ENCODE measurements at regions not wholly inside any gene's neighbourhood (a gene's known extent, or its start where the extent isn't known, plus 50 kb on each side); places are given as distances from the start of the nearest gene placed in this dataset.
A peak's percentile ranks its signal among the peaks of the same experiment; 100 is the strongest.
"Not testable (repeated sequence)": the region's sequence is repeated elsewhere in the genome, so short reads cannot be mapped to it uniquely, and the experiment has no call there.

- not testable (repeated sequence) for H3K9me3 ChIP-seq (ENCODE audit: control insufficient read depth, insufficient read depth, low read length); DNase-seq (ENCODE audit: low read depth in 4 of 6, low spot score in 6 of 6); H3K4me3 ChIP-seq (ENCODE audit: low read depth, low read length); H3K27ac ChIP-seq (ENCODE audit: low read depth, low read length); H3K36me3 ChIP-seq (ENCODE audit: control insufficient read depth, insufficient read depth, low read length); H3K4me1 ChIP-seq (ENCODE audit: control insufficient read depth, insufficient read depth, low read length); H3K27me3 ChIP-seq (ENCODE audit: control insufficient read depth, insufficient read depth, low read length)
- 96% methylated on average over 5 of the region's 10 CpGs for WGBS (ENCODE audit: insufficient coverage)
Observed at GRCh38 chr7:69215516-69215915, 382.8 kb upstream of the AUTS2 start.

- Histone ChIP-seq H3K4me1 (ENCODE audit: control insufficient read depth, insufficient read depth, low read length) (no peaks in the 10 kb centered on the region), H3K9me3 (ENCODE audit: control insufficient read depth, insufficient read depth, low read length) (peaks cover 3% of the 10 kb centered on the region), H3K36me3 (ENCODE audit: control insufficient read depth, insufficient read depth, low read length) (no peaks in the 10 kb centered on the region), H3K27ac (ENCODE audit: low read depth, low read length) (no peak overlapping the region), H3K27me3 (ENCODE audit: control insufficient read depth, insufficient read depth, low read length) (no peaks in the 10 kb centered on the region), H3K4me3 (ENCODE audit: low read depth, low read length) (no peak overlapping the region)
- DNase-seq (ENCODE audit: low read depth in 4 of 6, low spot score in 6 of 6): peak in 2 of 6 donors; percentile 41 to 70
- WGBS (ENCODE audit: insufficient coverage): 80% methylated on average over 14 of the region's 18 CpGs
Observed at GRCh38 chr7:69217516-69218350, 380.5 kb upstream of the AUTS2 start.

DNA sequence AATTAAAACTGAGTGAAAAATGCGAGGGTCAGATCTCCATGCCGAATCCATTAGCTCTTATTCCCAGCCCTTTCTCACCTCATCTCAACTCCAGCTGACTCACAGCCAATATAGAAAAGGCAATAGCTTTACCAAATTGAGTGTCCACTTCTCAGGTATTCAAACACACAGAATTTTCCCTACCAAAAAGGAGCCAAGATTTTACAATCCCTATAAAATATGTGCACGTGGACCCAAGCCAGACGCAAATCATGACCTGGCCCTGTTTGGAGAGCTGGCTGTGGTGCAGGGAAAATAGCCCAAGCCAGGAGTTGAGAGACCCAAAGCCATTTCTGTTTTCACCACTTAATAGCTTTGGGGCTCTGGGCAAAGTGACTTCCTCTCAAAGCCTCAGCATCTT lies 379.7 kb upstream of the AUTS2 start:
- Histone ChIP-seq H3K36me3 (ENCODE audit: control insufficient read depth, insufficient read depth, low read length) (no peaks in the 10 kb centered on the region), H3K4me3 (ENCODE audit: low read depth, low read length) (no peak overlapping the region), H3K9me3 (ENCODE audit: control insufficient read depth, insufficient read depth, low read length) (peaks cover 3% of the 10 kb centered on the region), H3K4me1 (ENCODE audit: control insufficient read depth, insufficient read depth, low read length) (no peaks in the 10 kb centered on the region), H3K27me3 (ENCODE audit: control insufficient read depth, insufficient read depth, low read length) (no peaks in the 10 kb centered on the region), H3K27ac (ENCODE audit: low read depth, low read length) (no peak overlapping the region)
- 100% methylated on average over 1 of the region's 4 CpGs for WGBS (ENCODE audit: insufficient coverage)
- no peak for DNase-seq (ENCODE audit: low read depth in 4 of 6, low spot score in 6 of 6)

DNA sequence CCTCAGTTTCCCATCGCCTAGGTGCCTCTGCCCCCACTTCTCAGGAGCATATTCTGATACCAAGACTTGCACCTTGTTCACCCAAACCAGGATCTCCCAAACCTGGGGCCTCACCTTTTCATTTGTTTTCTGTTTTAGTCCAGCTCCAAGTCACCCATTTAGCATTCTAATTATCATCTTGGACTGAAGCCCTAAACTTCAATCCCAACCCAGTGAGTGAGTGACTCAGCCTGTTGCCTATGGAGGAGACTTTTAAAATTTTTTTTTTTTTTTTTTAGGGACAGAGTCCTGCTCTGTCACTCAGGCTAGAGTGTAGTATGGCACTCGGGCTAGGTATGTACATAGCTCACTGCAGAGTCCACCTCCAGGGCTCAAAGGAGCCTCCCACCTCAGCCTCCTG lies 378.9 kb upstream of the AUTS2 start:
- DNase-seq (ENCODE audit: low read depth in 4 of 6, low spot score in 6 of 6): no peak
- Histone ChIP-seq H3K4me3 (ENCODE audit: low read depth, low read length) (no peak overlapping the region), H3K27ac (ENCODE audit: low read depth, low read length) (no peak overlapping the region), H3K27me3 (ENCODE audit: control insufficient read depth, insufficient read depth, low read length) (no peaks in the 10 kb centered on the region), H3K9me3 (ENCODE audit: control insufficient read depth, insufficient read depth, low read length) (peaks cover 3% of the 10 kb centered on the region), H3K36me3 (ENCODE audit: control insufficient read depth, insufficient read depth, low read length) (no peaks in the 10 kb centered on the region), H3K4me1 (ENCODE audit: control insufficient read depth, insufficient read depth, low read length) (peaks cover 5% of the 10 kb centered on the region)
- 90% methylated on average over 2 of the region's 2 CpGs for WGBS (ENCODE audit: insufficient coverage)

DNA sequence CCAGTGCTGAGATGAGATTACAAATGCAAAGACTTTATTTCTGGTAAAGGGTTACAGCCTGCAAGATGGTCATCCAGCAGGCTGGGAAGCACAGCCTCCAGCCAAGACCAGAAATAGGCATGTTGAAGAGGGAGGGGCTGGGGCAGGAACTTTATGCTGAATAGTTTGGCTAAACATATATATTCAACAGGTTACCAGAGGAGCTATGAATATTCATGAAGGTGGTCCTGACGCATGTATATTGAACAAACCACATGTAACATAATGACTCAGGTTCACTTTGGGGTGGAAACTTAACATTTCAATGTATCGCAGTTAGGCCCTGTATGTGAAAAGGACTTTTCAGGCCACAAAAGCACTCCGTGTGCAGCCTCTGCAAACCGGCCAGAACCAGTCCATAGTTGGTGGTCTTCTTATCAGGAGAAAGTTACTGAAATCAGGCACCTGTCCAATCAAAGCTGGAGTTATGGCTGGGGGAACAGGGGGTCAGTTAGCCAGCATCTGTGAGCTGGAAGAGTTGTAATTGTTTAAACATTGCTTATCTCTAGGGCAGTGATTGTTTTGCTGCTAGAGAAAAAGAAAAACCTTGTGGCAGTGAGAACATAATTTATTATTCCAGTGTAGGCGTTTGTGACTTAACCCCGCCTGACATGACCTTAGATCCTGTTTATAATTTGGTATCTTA lies 372.9 kb upstream of the AUTS2 start:
- H3K27ac ChIP-seq (ENCODE audit: low read depth, low read length): no peak overlapping the region
- 87% methylated on average over 3 of the region's 6 CpGs for WGBS (ENCODE audit: insufficient coverage)
- H3K4me1 ChIP-seq (ENCODE audit: control insufficient read depth, insufficient read depth, low read length): peaks cover 8% of the 10 kb centered on the region
- H3K9me3 ChIP-seq (ENCODE audit: control insufficient read depth, insufficient read depth, low read length): no peaks in the 10 kb centered on the region
- H3K4me3 ChIP-seq (ENCODE audit: low read depth, low read length): no peak overlapping the region
- no peaks in the 10 kb centered on the region for H3K36me3 ChIP-seq (ENCODE audit: control insufficient read depth, insufficient read depth, low read length)
- no peak for DNase-seq (ENCODE audit: low read depth in 4 of 6, low spot score in 6 of 6)
- H3K27me3 ChIP-seq (ENCODE audit: control insufficient read depth, insufficient read depth, low read length): no peaks in the 10 kb centered on the region

DNA sequence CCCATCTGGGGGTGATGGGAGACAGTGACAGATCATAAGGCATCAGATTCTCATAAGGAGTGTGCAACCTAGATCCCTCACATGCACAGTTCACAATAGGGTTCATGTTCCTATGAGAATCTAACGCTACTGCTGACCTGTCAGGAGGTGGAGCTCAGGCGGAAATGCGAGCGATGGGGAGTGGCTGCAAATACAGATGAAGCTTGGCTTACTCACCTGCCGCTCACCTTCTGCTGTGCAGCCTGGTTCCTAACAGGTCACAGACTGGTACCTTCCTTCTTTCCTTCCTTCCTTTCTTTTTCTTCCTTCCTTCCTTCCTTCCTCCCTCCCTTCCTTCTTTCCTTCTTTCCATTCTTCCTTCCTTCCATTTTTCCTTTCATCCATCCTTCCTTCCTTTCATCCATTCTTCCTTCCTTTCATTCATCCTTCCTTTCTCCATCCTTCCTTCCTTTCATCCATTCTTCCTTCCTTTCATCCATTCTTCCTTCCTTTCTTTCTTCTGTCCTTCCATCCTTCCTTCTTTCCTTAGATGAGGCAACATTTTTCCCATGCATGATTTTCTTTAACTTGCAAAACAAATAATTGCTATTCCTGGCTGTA lies 370.0 kb upstream of the AUTS2 start:
- no peak for DNase-seq (ENCODE audit: low read depth in 4 of 6, low spot score in 6 of 6)
- Histone ChIP-seq H3K27me3 (ENCODE audit: control insufficient read depth, insufficient read depth, low read length) (peaks cover 14% of the 10 kb centered on the region), H3K9me3 (ENCODE audit: control insufficient read depth, insufficient read depth, low read length) (no peaks in the 10 kb centered on the region), H3K36me3 (ENCODE audit: control insufficient read depth, insufficient read depth, low read length) (no peaks in the 10 kb centered on the region), H3K4me3 (ENCODE audit: low read depth, low read length) (no peak overlapping the region), H3K4me1 (ENCODE audit: control insufficient read depth, insufficient read depth, low read length) (peaks cover 12% of the 10 kb centered on the region), H3K27ac (ENCODE audit: low read depth, low read length) (no peak overlapping the region)
- 78% methylated on average over 5 of the region's 5 CpGs for WGBS (ENCODE audit: insufficient coverage)

DNA sequence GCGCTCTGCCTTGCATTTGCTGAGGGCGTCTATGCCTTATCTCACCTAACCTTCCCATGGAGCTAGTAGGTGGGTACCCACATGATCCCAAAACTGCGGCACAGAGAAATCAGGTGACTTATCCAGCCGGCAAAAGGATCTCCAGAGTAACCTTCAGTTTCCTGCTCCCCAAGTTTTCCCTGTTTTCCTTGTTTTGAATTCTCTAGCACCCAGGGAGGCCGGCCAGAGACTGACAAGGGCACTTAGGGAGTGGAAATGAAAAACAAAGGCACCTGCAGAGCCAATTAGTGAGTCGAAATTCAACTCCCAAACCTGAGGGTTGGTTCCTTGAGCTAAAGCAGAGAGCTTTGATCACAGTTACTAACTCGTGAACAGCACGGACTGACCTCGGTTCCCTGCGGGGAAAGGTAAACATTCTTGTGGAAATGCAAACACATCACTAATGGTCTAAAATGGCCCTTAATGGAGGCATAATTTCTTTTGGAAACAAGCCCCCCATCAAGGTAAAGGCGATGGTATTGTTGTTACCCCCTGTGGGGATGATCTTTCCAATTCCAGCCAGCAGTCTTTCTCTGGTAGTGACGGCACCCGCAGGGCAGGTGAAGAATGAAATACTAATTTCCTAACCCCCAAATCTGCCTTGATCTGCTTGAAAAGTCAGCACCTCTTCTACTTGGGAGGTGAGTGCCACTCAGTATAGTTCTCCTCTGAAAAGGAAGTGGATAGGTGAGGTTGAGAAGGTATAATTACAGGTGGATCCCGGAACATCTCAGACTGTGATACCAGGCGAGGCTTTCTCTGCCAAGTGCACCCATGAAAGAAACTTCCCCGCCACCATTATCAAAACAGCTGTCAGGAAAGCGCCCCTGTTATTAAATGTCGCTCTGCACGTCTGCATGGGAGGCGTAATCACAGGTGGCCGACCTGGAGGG lies 365.6 kb upstream of the AUTS2 start:
- Histone ChIP-seq H3K4me3 (ENCODE audit: low read depth, low read length) (no peak overlapping the region), H3K36me3 (ENCODE audit: control insufficient read depth, insufficient read depth, low read length) (no peaks in the 10 kb centered on the region), H3K27ac (ENCODE audit: low read depth, low read length) (no peak overlapping the region), H3K9me3 (ENCODE audit: control insufficient read depth, insufficient read depth, low read length) (no peaks in the 10 kb centered on the region), H3K4me1 (ENCODE audit: control insufficient read depth, insufficient read depth, low read length) (peaks cover 4% of the 10 kb centered on the region), H3K27me3 (ENCODE audit: control insufficient read depth, insufficient read depth, low read length) (peaks cover 34% of the 10 kb centered on the region)
- WGBS (ENCODE audit: insufficient coverage): 27% methylated on average over 6 of the region's 21 CpGs
- peak in 1 of 6 donors; percentile 71 for DNase-seq (ENCODE audit: low read depth in 4 of 6, low spot score in 6 of 6)

- DNase-seq (ENCODE audit: low read depth in 4 of 6, low spot score in 6 of 6): no peak
- no peaks in the 10 kb centered on the region for H3K9me3 ChIP-seq (ENCODE audit: control insufficient read depth, insufficient read depth, low read length)
- H3K27me3 ChIP-seq (ENCODE audit: control insufficient read depth, insufficient read depth, low read length): peaks cover 27% of the 10 kb centered on the region
- peaks cover 1% of the 10 kb centered on the region for H3K4me1 ChIP-seq (ENCODE audit: control insufficient read depth, insufficient read depth, low read length)
- no peak overlapping the region for H3K27ac ChIP-seq (ENCODE audit: low read depth, low read length)
- no peak overlapping the region for H3K4me3 ChIP-seq (ENCODE audit: low read depth, low read length)
- 67% methylated on average over 1 of the region's 8 CpGs for WGBS (ENCODE audit: insufficient coverage)
- no peaks in the 10 kb centered on the region for H3K36me3 ChIP-seq (ENCODE audit: control insufficient read depth, insufficient read depth, low read length)
Observed at GRCh38 chr7:69237541-69237940, 360.7 kb upstream of the AUTS2 start.

GRCh38 chr7:69243016-69243415 lies 355.3 kb upstream of the AUTS2 start:
- Histone ChIP-seq H3K4me3 (ENCODE audit: low read depth, low read length) (no peak overlapping the region), H3K27me3 (ENCODE audit: control insufficient read depth, insufficient read depth, low read length) (no peaks in the 10 kb centered on the region), H3K4me1 (ENCODE audit: control insufficient read depth, insufficient read depth, low read length) (no peaks in the 10 kb centered on the region), H3K27ac (ENCODE audit: low read depth, low read length) (no peak overlapping the region), H3K9me3 (ENCODE audit: control insufficient read depth, insufficient read depth, low read length) (no peaks in the 10 kb centered on the region), H3K36me3 (ENCODE audit: control insufficient read depth, insufficient read depth, low read length) (no peaks in the 10 kb centered on the region)
- WGBS (ENCODE audit: insufficient coverage): no CpG with 5 or more reads among the region's 1 CpG
- DNase-seq (ENCODE audit: low read depth in 4 of 6, low spot score in 6 of 6): peak in 1 of 6 donors; percentile 33

All from spinal cord (tissue), 9 donors.